Upper lobe of right lung (tissue), 1 donor: ENCODE measurements at regions not wholly inside any gene's neighbourhood (a gene's known extent, or its start where the extent isn't known, plus 50 kb on each side); places are given as distances from the start of the nearest gene placed in this dataset.

ENCODE experiments used
- ATAC-seq: fragments of 200-7000 bp; cut with Tn5 transposase; one replicate; pipeline ENCODE4 v1.9.1; 2020; ENCODE audit warnings: mild to moderate bottlenecking, moderate library complexity
- DNase-seq: peaks from one replicate; pipeline ENCODE4 v3.0.0-alpha.2; 2020
- H3K27ac ChIP-seq: fragments of 200-600 bp; one replicate; pipeline ENCODE4 v1.8.0; 2022
- H3K27me3 ChIP-seq: fragments of 200-600 bp; one replicate; pipeline ENCODE4 v1.8.0; 2022; ENCODE audit warnings: mild to moderate bottlenecking
- H3K36me3 ChIP-seq: fragments of 200-600 bp; one replicate; pipeline ENCODE4 v1.8.0; 2022
- H3K4me1 ChIP-seq: fragments of 200-600 bp; one replicate; pipeline ENCODE4 v1.8.0; 2022
- H3K4me3 ChIP-seq: fragments of 200-600 bp; one replicate; pipeline ENCODE4 v1.8.0; 2022; ENCODE audit warnings: mild to moderate bottlenecking
- H3K9me3 ChIP-seq: fragments of 200-600 bp; one replicate; pipeline ENCODE4 v1.8.0; 2022
- CTCF ChIP-seq: fragments of 200-600 bp; IDR thresholded peaks from one replicate; pipeline ENCODE4 v1.8.0; 2022; ENCODE audit warnings: antibody characterized with exemption
- intact Hi-C: fragments of 100-400 bp; cut with DNase I; formaldehyde crosslinking; loops from one replicate; pipeline ENCODE4 v1.11.0; 2022
- donor health status: DM: no; HTN: yes; CAD: no; lungs with severe emphysema.

GRCh38 chr15:37837276-37837675 is 97.2 kb upstream of the TMCO5A start:
- Histone ChIP-seq H3K4me3 (no peak overlapping the region), H3K9me3 (no peaks in the 10 kb centered on the region), H3K27me3 (no peaks in the 10 kb centered on the region), H3K4me1 (no peaks in the 10 kb centered on the region), H3K36me3 (no peaks in the 10 kb centered on the region), H3K27ac (no peak overlapping the region)
- intact Hi-C loops = no loop called here
- TF ChIP-seq CTCF = no peak
- ATAC-seq = no peak
- no peak for DNase-seq

GRCh38 chr15:37847776-37848175 is 86.7 kb upstream of the TMCO5A start:
- Histone ChIP-seq H3K27ac (no peak overlapping the region), H3K9me3 (no peaks in the 10 kb centered on the region), H3K36me3 (no peaks in the 10 kb centered on the region), H3K4me1 (no peaks in the 10 kb centered on the region), H3K4me3 (no peak overlapping the region), H3K27me3 (no peaks in the 10 kb centered on the region)
- no peak for TF ChIP-seq CTCF
- ATAC-seq (no peak), DNase-seq (no peak)
- intact Hi-C loops = no loop called here

- TF ChIP-seq CTCF = no peak
- no peaks in the 10 kb centered on the region for H3K4me1 ChIP-seq
- DNase-seq (no peak), ATAC-seq (no peak)
- no peak overlapping the region for H3K27ac ChIP-seq
- no peak overlapping the region for H3K4me3 ChIP-seq
- H3K27me3 ChIP-seq = no peaks in the 10 kb centered on the region
- no peaks in the 10 kb centered on the region for H3K9me3 ChIP-seq
- intact Hi-C loops = no loop called here
- H3K36me3 ChIP-seq = no peaks in the 10 kb centered on the region
Measured at GRCh38 chr15:37856109-37856508, 78.3 kb upstream of the TMCO5A start.

GRCh38 chr15:37860896-37861295 is 73.5 kb upstream of the TMCO5A start:
- ATAC-seq (no peak), DNase-seq (no peak)
- no peaks in the 10 kb centered on the region for H3K27me3 ChIP-seq
- H3K4me1 ChIP-seq = no peaks in the 10 kb centered on the region
- intact Hi-C loops = no loop called here
- no peaks in the 10 kb centered on the region for H3K9me3 ChIP-seq
- no peaks in the 10 kb centered on the region for H3K36me3 ChIP-seq
- no peak overlapping the region for H3K4me3 ChIP-seq
- no peak overlapping the region for H3K27ac ChIP-seq
- no peak for TF ChIP-seq CTCF

GRCh38 chr15:37865687-37866086 is 68.8 kb upstream of the TMCO5A start:
- no peak overlapping the region for H3K4me3 ChIP-seq
- TF ChIP-seq CTCF = no peak
- H3K4me1 ChIP-seq = no peaks in the 10 kb centered on the region
- intact Hi-C loops = no loop called here
- DNase-seq = no peak
- no peak for ATAC-seq
- H3K27me3 ChIP-seq = no peaks in the 10 kb centered on the region
- H3K36me3 ChIP-seq = no peaks in the 10 kb centered on the region
- no peaks in the 10 kb centered on the region for H3K9me3 ChIP-seq
- H3K27ac ChIP-seq = no peak overlapping the region

GRCh38 chr15:37870711-37871110 is 63.7 kb upstream of the TMCO5A start:
- no peak overlapping the region for H3K4me3 ChIP-seq
- no peaks in the 10 kb centered on the region for H3K9me3 ChIP-seq
- TF ChIP-seq CTCF = no peak
- ATAC-seq (no peak), DNase-seq (no peak)
- intact Hi-C loops = no loop called here
- H3K4me1 ChIP-seq = no peaks in the 10 kb centered on the region
- no peaks in the 10 kb centered on the region for H3K36me3 ChIP-seq
- H3K27me3 ChIP-seq = no peaks in the 10 kb centered on the region
- no peak overlapping the region for H3K27ac ChIP-seq
